Endothelial cell of umbilical vein (primary cell): ENCODE measurements at regions not wholly inside any gene's neighbourhood (a gene's known extent, or its start where the extent isn't known, plus 50 kb on each side); places are given as distances from the start of the nearest gene placed in this dataset.

ENCODE experiments used
- BruUV-seq: library from RNA; stranded (reverse); fragments of 400-500 nt; replicated peaks from 2 replicates; lab custom pipeline; 2021; lab: Mats Ljungman, UMichigan
- CTCF ChIA-PET: fragments of 300-600, 350-600 bp; sonication (Branson Sonifier 250); formaldehyde crosslinking; loops from one replicate; lab custom pipeline; 2021; ENCODE audit warnings: antibody characterized with exemption, inconsistent platforms; lab: Charles Lee
- POLR2A ChIA-PET: fragments of 300-600, 350-600 bp; sonication (Branson Sonifier 250); formaldehyde crosslinking; loops from one replicate; lab custom pipeline; 2021; ENCODE audit warnings: antibody characterized with exemption, inconsistent platforms; lab: Charles Lee
- DNase-seq: peaks from one replicate; pipeline ENCODE4 v3.0.0-alpha.2; 2011; ENCODE audit warnings: low read depth, low spot score
- FAIRE-seq: peaks from 2 replicates; lab custom pipeline; 2011; peaks lifted over from hg19 to GRCh38; lab: Jason Lieb, UNC
- H2AFZ ChIP-seq: 2 replicates; pipeline ENCODE4 v1.6.0; 2012; ENCODE audit warnings: low read depth, low read length, control low read depth, inconsistent platforms
- H3K27ac ChIP-seq: 2 replicates; pipeline ENCODE4 v1.5.1; 2011; ENCODE audit warnings: low read depth, mild to moderate bottlenecking, control low read depth, low read length, moderate library complexity; ENCODE audit not compliant: insufficient read depth
- H3K27me3 ChIP-seq, 2 experiments: 2 replicates each; pipeline versions ENCODE4 v1.6.0 to v1.6.1; 2011; ENCODE audit warnings: low read length in 2 of 2, mixed read lengths in 1 of 2; ENCODE audit not compliant: control insufficient read depth in 2 of 2, insufficient read depth in 2 of 2
- H3K36me3 ChIP-seq, 2 experiments: 2 replicates in 1 of 2; 3 replicates in 1 of 2; pipeline ENCODE4 v1.5.1; 2011; ENCODE audit warnings: low read length in 2 of 2, mild to moderate bottlenecking in 1 of 2, moderate library complexity in 1 of 2; ENCODE audit not compliant: control insufficient read depth in 2 of 2, insufficient read depth in 2 of 2; ENCODE audit errors: extremely low read depth in 1 of 2
- H3K4me1 ChIP-seq: 3 replicates; pipeline ENCODE4 v1.5.1; 2011; ENCODE audit warnings: mild to moderate bottlenecking, low read length; ENCODE audit not compliant: control insufficient read depth, insufficient read depth; ENCODE audit errors: extremely low read depth
- H3K4me2 ChIP-seq: 2 replicates; pipeline ENCODE4 v1.6.1; 2011; ENCODE audit warnings: low read length, control low read depth, mixed read lengths; ENCODE audit not compliant: insufficient read depth
- H3K4me3 ChIP-seq, 3 experiments: fragments of 200-600 bp in 1 of 3; sonication (generic), shearing (Covaris generic) in 1 of 3; replicated peaks in 1 of 3; 2 replicates each; pipeline ENCODE4 v1.5.1; 2011 to 2016; ENCODE audit warnings: control low read depth in 3 of 3, low read length in 3 of 3, mild to moderate bottlenecking in 2 of 3, inconsistent platforms in 1 of 3, low read depth in 1 of 3, moderate library complexity in 1 of 3; ENCODE audit not compliant: insufficient read depth in 1 of 3
- H3K79me2 ChIP-seq: 2 replicates; pipeline ENCODE4 v1.6.0; 2012; ENCODE audit warnings: low read length, inconsistent platforms; ENCODE audit not compliant: control insufficient read depth, insufficient read depth
- H3K9ac ChIP-seq: replicated peaks from 2 replicates; pipeline ENCODE3; 2011; ENCODE audit warnings: low read length, control low read depth; ENCODE audit not compliant: insufficient read depth; ENCODE audit errors: extremely low read depth
- H3K9me1 ChIP-seq: replicated peaks from 3 replicates; pipeline ENCODE4 v1.6.0; 2011; ENCODE audit warnings: mild to moderate bottlenecking, low read length; ENCODE audit not compliant: control insufficient read depth, insufficient read depth; ENCODE audit errors: extremely low read depth
- H3K9me3 ChIP-seq: replicated peaks from 2 replicates; pipeline ENCODE4 v1.5.1; 2012; ENCODE audit warnings: low read length, inconsistent platforms; ENCODE audit not compliant: control insufficient read depth, insufficient read depth
- H4K20me1 ChIP-seq: replicated peaks from 2 replicates; pipeline ENCODE3; 2011; ENCODE audit warnings: mild to moderate bottlenecking, low read length; ENCODE audit not compliant: control insufficient read depth, insufficient read depth; ENCODE audit errors: extremely low read depth
- CTCF ChIP-seq, 2 donors: IDR thresholded peaks; 1 replicate in 1 of 2; 2 replicates in 1 of 2; pipeline ENCODE4 v1.5.1; 2011; ENCODE audit warnings: low read length in 2 of 2, mild to moderate bottlenecking in 2 of 2, moderate library complexity in 2 of 2, control low read depth in 1 of 2, inconsistent platforms in 1 of 2, low read depth in 1 of 2; ENCODE audit not compliant: insufficient read depth in 1 of 2; ENCODE audit errors: extremely low read depth in 1 of 2
- EZH2 ChIP-seq: IDR thresholded peaks from 2 replicates; pipeline ENCODE4 v1.6.1; 2012; ENCODE audit warnings: borderline replicate concordance, low read depth, mild to moderate bottlenecking, moderate library complexity, low read length, inconsistent platforms; ENCODE audit not compliant: severe bottlenecking
- FOS ChIP-seq: IDR thresholded peaks from 2 replicates; pipeline ENCODE4 v1.6.1; 2011; ENCODE audit warnings: mild to moderate bottlenecking, low read length, moderate library complexity, borderline replicate concordance; ENCODE audit not compliant: insufficient read depth
- GATA2 ChIP-seq: IDR thresholded peaks from 2 replicates; pipeline ENCODE4 v1.7.0; 2011; ENCODE audit warnings: low read depth, mild to moderate bottlenecking, moderate library complexity, mixed read lengths, low read length; ENCODE audit not compliant: insufficient read length, insufficient read depth
- JUN ChIP-seq: IDR thresholded peaks from 2 replicates; pipeline ENCODE4 v1.6.1; 2011; ENCODE audit warnings: borderline replicate concordance, low read depth; ENCODE audit not compliant: insufficient read length, insufficient read depth
- MAX ChIP-seq: IDR thresholded peaks from 2 replicates; pipeline ENCODE4 v1.6.1; 2011; ENCODE audit not compliant: insufficient read depth, insufficient read length
- MYC ChIP-seq: IDR thresholded peaks from one replicate; pipeline ENCODE4 v1.6.1; 2011; ENCODE audit warnings: mild to moderate bottlenecking, low read depth, low read length
- POLR2A ChIP-seq: IDR thresholded peaks from 2 replicates; pipeline ENCODE4 v1.6.1; 2012; ENCODE audit warnings: low read depth, mild to moderate bottlenecking, control low read depth, low read length
- POLR2AphosphoS5 ChIP-seq: IDR thresholded peaks from 2 replicates; pipeline ENCODE4 v1.6.1; 2012; ENCODE audit warnings: low read depth, mild to moderate bottlenecking, control low read depth, low read length, moderate library complexity; ENCODE audit not compliant: insufficient read depth
- dilution Hi-C: fragments of 300-500 bp; cut with MboI; formaldehyde crosslinking; loops from one replicate; pipeline ENCODE4 v1.15.0; 2019; ENCODE audit warnings: low sequenced_read_pairs; ENCODE audit not compliant: extremely low pct_ligation_motif_present
- intact Hi-C: fragments of 100-400 bp; cut with micrococcal nuclease; formaldehyde crosslinking; loops from one replicate; pipeline ENCODE4 v1.10.0; 2022

GRCh38 chr16:86748652-86749051, 170.3 kb downstream of the FOXL1 start:
- H3K79me2 ChIP-seq: no peaks in the 10 kb centered on the region
- no peak overlapping the region for H2AFZ ChIP-seq
- TF ChIP-seq MAX (no peak), POLR2A (no peak), POLR2AphosphoS5 (no peak), CTCF (IDR thresholded peaks at IDR 0.05; ENCODE audit: extremely low read depth in 1 of 2, insufficient read depth in 1 of 2, low read depth in 1 of 2, low read length in 2 of 2) (no peak), MYC (no peak), EZH2 (no peak), GATA2 (no peak), FOS (no peak), JUN (no peak)
- H3K27ac ChIP-seq: no peak overlapping the region
- H3K4me1 ChIP-seq: peaks cover 13% of the 10 kb centered on the region
- POLR2A ChIA-PET: interaction anchor here (0.6 kb wide), 1 partner anchor 68 kb away, joined by 3 read pairs; no protein-coding TSS in a partner anchor
- CTCF ChIA-PET: no interaction called here
- no peak for FAIRE-seq
- H3K9me1 ChIP-seq: no peaks in the 10 kb centered on the region
- no TSS peak for BruUV-seq
- H3K27me3 ChIP-seq: no peaks in the 10 kb centered on the region
- H3K4me3 ChIP-seq: no peak overlapping the region
- no peak for DNase-seq
- H3K4me2 ChIP-seq: no peak overlapping the region
- intact Hi-C loops (no loop called here), dilution Hi-C loops (no loop called here)
- no peak overlapping the region for H3K9ac ChIP-seq
- no peaks in the 10 kb centered on the region for H3K9me3 ChIP-seq
- no peaks in the 10 kb centered on the region for H3K36me3 ChIP-seq
- H4K20me1 ChIP-seq: no peaks in the 10 kb centered on the region
